Upper lobe of left lung (tissue), 6 donors: ENCODE measurements at regions not wholly inside any gene's neighbourhood (a gene's known extent, or its start where the extent isn't known, plus 50 kb on each side); places are given as distances from the start of the nearest gene placed in this dataset.

Experiments
- ATAC-seq, 2 donors: fragments of 200-7000 bp; cut with Tn5 transposase; one replicate each; pipeline ENCODE4 v1.9.1; 2022; ENCODE audit warnings: mild to moderate bottlenecking in 2 of 2, moderate library complexity in 2 of 2; ENCODE audit not compliant: low FRiP score in 2 of 2
- DNase-seq, 2 donors: peaks; one replicate each; pipeline ENCODE4 v3.0.0-alpha.2; 2019 to 2020
- H3K27ac ChIP-seq, 4 donors: fragments of 200-600 bp; sonication (generic); one replicate each; pipeline ENCODE4 v1.5.1; 2016 to 2019
- H3K27me3 ChIP-seq, 4 donors: fragments of 200-600 bp; sonication (generic); one replicate each; pipeline ENCODE4 v1.5.1; 2017 to 2019
- H3K36me3 ChIP-seq, 4 donors: fragments of 200-600 bp; sonication (generic); one replicate each; pipeline ENCODE4 v1.5.1; 2016 to 2019
- H3K4me1 ChIP-seq, 4 donors: fragments of 200-600 bp; sonication (generic); one replicate each; pipeline ENCODE4 v1.5.1; 2018 to 2019
- H3K4me3 ChIP-seq, 4 donors: fragments of 200-600 bp; sonication (generic); one replicate each; pipeline ENCODE4 v1.5.1; 2017 to 2019; ENCODE audit warnings: mild to moderate bottlenecking in 2 of 4, moderate library complexity in 1 of 4
- H3K9me3 ChIP-seq, 4 donors: fragments of 200-600 bp; sonication (generic); one replicate each; pipeline ENCODE4 v1.5.1; 2018 to 2019
- EP300 ChIP-seq, 4 donors: sonication (generic); formaldehyde crosslinking; IDR thresholded peaks; one replicate each; pipeline ENCODE4 v1.5.1; 2017; ENCODE audit warnings: antibody characterized with exemption in 4 of 4, control low read depth in 2 of 4
- POLR2A ChIP-seq, 4 donors: fragments of 450-650 bp; IDR thresholded peaks; one replicate each; pipeline ENCODE4 v1.5.1; 2016 to 2017; ENCODE audit warnings: antibody characterized with exemption in 4 of 4, mild to moderate bottlenecking in 2 of 4
- POLR2AphosphoS5 ChIP-seq, 2 donors: sonication (generic); formaldehyde crosslinking; IDR thresholded peaks; one replicate each; pipeline ENCODE4 v1.5.1; 2017; ENCODE audit warnings: antibody characterized with exemption in 2 of 2
- WGBS, 2 donors: methylation state at CpG; one replicate each; pipeline ENCODE4 v1.1.5; 2017 to 2018; 5-methylcytosine and 5-hydroxymethylcytosine counted together
- TF ChIP-seq, protein P1 (sequence below), 6 experiments: fragments of 450-650 bp in 4 of 6; fragments of 200-600 bp in 2 of 6; sonication (generic) in 2 of 6; IDR thresholded peaks; one replicate each; pipeline ENCODE4 v1.5.1; 2016 to 2019; ENCODE audit warnings: antibody characterized with exemption in 6 of 6
- donor health status: DM: no; HTN: no; CAD: no; lungs with moderate emphysema.
- donor health status: DM: no; HTN: yes; CAD: no; lungs with severe emphysema.

DNA sequence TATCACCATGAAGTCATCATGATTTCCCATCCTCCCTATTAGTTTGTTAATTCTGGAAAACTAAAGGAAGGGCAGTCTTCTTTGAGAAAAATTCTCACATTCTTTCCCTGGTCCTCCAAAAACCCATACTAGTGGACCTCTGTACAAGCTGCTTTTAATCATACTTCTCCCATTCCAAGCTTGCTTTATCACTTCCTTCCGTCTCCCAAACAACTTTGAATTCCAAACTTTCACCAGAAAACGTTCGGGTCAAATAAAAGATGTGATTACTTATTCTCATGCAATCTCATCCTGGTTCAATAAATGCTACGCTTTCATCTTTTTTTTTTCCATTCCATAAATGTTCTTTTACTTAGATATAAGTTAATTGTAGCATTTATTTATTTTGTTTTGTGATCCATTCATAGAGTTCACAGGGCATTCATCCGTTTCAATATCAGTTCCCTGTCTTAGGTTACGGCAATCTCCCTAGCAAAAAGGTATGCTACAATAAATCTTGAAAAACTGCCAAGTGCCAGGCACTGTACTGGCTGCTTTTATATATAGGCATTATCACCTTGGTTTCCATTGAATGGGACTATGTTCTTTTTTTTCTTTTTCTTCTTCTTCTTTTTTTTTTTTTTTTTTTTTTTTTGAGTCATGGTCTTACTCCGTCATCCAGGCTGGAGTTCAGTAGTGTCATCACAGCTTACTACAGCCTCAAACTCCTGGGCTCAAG lies 100.2 kb upstream of the GREM2 start:
- DNase-seq (no peak), ATAC-seq (no peak)
- H3K36me3 ChIP-seq = no peaks in the 10 kb centered on the region
- H3K4me1 ChIP-seq = no peaks in the 10 kb centered on the region
- WGBS, 2 donors = 75 to 80% methylated on average over 7 of the region's 7 CpGs
- no peaks in the 10 kb centered on the region for H3K9me3 ChIP-seq
- no peak overlapping the region for H3K4me3 ChIP-seq
- TF ChIP-seq POLR2A (IDR thresholded peaks at IDR 0.05) = no peak
- TF ChIP-seq, protein P1, sequence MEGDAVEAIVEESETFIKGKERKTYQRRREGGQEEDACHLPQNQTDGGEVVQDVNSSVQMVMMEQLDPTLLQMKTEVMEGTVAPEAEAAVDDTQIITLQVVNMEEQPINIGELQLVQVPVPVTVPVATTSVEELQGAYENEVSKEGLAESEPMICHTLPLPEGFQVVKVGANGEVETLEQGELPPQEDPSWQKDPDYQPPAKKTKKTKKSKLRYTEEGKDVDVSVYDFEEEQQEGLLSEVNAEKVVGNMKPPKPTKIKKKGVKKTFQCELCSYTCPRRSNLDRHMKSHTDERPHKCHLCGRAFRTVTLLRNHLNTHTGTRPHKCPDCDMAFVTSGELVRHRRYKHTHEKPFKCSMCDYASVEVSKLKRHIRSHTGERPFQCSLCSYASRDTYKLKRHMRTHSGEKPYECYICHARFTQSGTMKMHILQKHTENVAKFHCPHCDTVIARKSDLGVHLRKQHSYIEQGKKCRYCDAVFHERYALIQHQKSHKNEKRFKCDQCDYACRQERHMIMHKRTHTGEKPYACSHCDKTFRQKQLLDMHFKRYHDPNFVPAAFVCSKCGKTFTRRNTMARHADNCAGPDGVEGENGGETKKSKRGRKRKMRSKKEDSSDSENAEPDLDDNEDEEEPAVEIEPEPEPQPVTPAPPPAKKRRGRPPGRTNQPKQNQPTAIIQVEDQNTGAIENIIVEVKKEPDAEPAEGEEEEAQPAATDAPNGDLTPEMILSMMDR (IDR thresholded peaks at IDR 0.05) = no peak
- TF ChIP-seq POLR2AphosphoS5 (IDR thresholded peaks at IDR 0.05) = no peak
- TF ChIP-seq EP300 (IDR thresholded peaks at IDR 0.05) = no peak
- H3K27me3 ChIP-seq = no peaks in the 10 kb centered on the region
- H3K27ac ChIP-seq = no peak overlapping the region

DNA sequence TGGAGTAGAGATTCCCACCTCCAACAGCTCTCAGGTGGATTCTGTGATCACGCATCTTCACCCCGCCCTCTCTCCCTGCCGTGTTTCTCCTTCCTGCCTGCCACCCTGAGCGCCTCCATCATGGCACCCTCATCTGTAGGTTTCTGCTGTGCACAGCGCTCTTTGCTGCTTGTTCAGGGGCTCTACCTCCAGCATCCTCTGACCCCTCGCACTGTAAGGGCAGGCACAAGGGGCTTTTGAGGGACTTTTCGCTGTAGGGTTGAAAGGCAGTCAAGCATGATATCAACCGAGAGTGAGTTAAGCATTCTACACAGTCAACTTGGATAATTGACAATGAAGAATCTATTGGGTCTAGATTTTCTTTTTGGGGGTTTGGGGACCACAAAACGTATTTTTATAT lies 99.1 kb upstream of the GREM2 start:
- DNase-seq = no peak
- 82 to 89% methylated on average over 9 of the region's 9 CpGs for WGBS, 2 donors

DNA sequence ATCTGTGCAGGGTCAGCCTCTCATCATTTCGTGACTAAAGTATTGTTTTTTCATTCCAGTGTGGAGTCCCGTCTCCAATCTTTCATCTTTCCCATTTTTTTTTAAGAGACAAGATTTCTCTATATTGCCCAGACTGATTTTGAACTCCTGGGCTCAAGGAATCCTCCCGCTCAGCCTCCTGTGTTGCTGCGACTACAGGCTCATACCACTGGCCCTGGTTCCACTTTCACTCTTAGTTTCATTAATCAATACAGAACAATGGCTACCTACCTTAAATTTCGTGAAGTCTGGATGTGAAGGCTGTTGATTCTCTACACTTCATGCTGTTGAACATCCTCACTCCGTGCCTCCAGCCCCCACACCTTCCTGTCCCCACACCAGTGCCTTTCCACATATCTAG lies 97.7 kb upstream of the GREM2 start:
- TF ChIP-seq POLR2A (IDR thresholded peaks at IDR 0.05) (no peak), POLR2AphosphoS5 (IDR thresholded peaks at IDR 0.05) (no peak), EP300 (IDR thresholded peaks at IDR 0.05) (no peak)
- TF ChIP-seq, protein P1 (IDR thresholded peaks at IDR 0.05) = no peak
- no peak overlapping the region for H3K4me3 ChIP-seq
- H3K4me1 ChIP-seq = no peaks in the 10 kb centered on the region
- H3K27me3 ChIP-seq = no peaks in the 10 kb centered on the region
- no peak overlapping the region for H3K27ac ChIP-seq
- no peaks in the 10 kb centered on the region for H3K9me3 ChIP-seq
- H3K36me3 ChIP-seq = no peaks in the 10 kb centered on the region
- DNase-seq (no peak), ATAC-seq (no peak)
- 68 to 75% methylated on average over 6 of the region's 6 CpGs for WGBS, 2 donors

More for the DNA sequence above, 99.1 kb upstream of the GREM2 start:
- Histone ChIP-seq H3K27ac (no peak overlapping the region), H3K27me3 (no peaks in the 10 kb centered on the region), H3K4me1 (no peaks in the 10 kb centered on the region), H3K9me3 (no peaks in the 10 kb centered on the region), H3K36me3 (no peaks in the 10 kb centered on the region), H3K4me3 (no peak overlapping the region)
- TF ChIP-seq EP300 (IDR thresholded peaks at IDR 0.05) (no peak), POLR2AphosphoS5 (IDR thresholded peaks at IDR 0.05) (no peak), POLR2A (IDR thresholded peaks at IDR 0.05) (no peak)
- TF ChIP-seq, protein P1 (IDR thresholded peaks at IDR 0.05) = no peak
- no peak for ATAC-seq

DNA sequence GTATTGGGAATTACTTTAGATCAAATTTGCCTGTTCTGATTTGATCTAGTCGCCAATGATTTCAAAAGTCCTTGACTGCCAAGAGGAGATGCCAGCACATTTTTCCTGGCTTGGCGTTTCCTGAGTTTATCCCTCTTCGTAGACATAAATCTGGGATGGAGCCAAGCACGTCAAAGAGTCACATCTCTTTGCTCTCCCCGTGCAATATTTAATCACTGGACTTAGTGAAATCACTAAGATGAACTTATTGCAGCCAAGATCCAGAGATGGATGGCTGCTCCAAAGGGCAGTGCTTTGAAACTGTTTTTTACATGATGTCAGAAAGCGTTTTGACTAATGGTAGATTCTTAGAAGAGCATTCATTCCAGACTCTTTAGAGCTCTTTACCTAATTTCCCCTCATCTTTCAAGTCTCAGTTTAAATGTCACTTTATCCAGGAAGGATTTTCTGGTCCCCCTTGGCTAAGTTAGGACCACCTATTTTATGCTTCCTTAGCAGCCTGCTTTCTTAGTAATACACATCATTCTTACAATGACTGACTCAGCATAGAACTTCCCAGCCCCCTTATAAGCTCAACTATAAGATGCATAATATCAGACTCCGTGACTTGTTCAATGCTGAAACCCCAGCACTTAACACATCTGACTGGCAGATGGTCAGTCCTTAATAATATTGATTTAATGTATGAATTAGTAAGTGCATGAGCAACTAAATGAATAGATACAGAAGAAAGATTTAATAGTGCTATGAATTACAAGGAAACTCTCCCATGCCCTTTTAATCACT lies 94.4 kb upstream of the GREM2 start:
- Histone ChIP-seq H3K27ac (no peak overlapping the region), H3K27me3 (no peaks in the 10 kb centered on the region), H3K4me1 (no peaks in the 10 kb centered on the region), H3K4me3 (no peak overlapping the region), H3K9me3 (no peaks in the 10 kb centered on the region), H3K36me3 (no peaks in the 10 kb centered on the region)
- TF ChIP-seq, protein P1 (IDR thresholded peaks at IDR 0.05) = no peak
- TF ChIP-seq EP300 (IDR thresholded peaks at IDR 0.05) = no peak
- no peak for TF ChIP-seq POLR2AphosphoS5 (IDR thresholded peaks at IDR 0.05)
- TF ChIP-seq POLR2A (IDR thresholded peaks at IDR 0.05) = no peak
- ATAC-seq (peak in 1 of 2 donors; percentile 51), DNase-seq (no peak)
- WGBS, 2 donors = 38 to 46% methylated on average over 7 of the region's 7 CpGs
